Left lung (tissue), 4 donors: ENCODE measurements at regions not wholly inside any gene's neighbourhood (a gene's known extent, or its start where the extent isn't known, plus 50 kb on each side); places are given as distances from the start of the nearest gene placed in this dataset.

Experiments
- ATAC-seq: fragments of 200-7000 bp; cut with Tn5 transposase; one replicate; pipeline ENCODE4 v1.9.1; 2020; ENCODE audit warnings: moderate library complexity
- DNase-seq, 4 donors: peaks; one replicate each; pipeline ENCODE4 v3.0.0-alpha.2; 2013 to 2020
- H3K27ac ChIP-seq, 2 donors: fragments of 200-600 bp; sonication (generic) in 1 of 2; one replicate each; pipeline versions ENCODE4 v1.5.0 to v1.8.0; 2020 to 2021
- H3K27me3 ChIP-seq, 2 donors: fragments of 200-600 bp; sonication (generic) in 1 of 2; one replicate each; pipeline versions ENCODE4 v1.5.0 to v1.8.0; 2020 to 2021
- H3K36me3 ChIP-seq, 2 donors: fragments of 200-600 bp; sonication (generic) in 1 of 2; one replicate each; pipeline versions ENCODE4 v1.5.0 to v1.8.0; 2020 to 2021
- H3K4me1 ChIP-seq, 2 donors: fragments of 200-600 bp; one replicate each; pipeline ENCODE4 v1.8.0; 2021
- H3K4me3 ChIP-seq, 2 donors: fragments of 200-600 bp; sonication (generic) in 1 of 2; one replicate each; pipeline versions ENCODE4 v1.5.0 to v1.8.0; 2020 to 2021; ENCODE audit warnings: mild to moderate bottlenecking in 1 of 2
- H3K9me3 ChIP-seq, 2 donors: fragments of 200-600 bp; sonication (generic) in 1 of 2; one replicate each; pipeline versions ENCODE4 v1.5.0 to v1.8.0; 2020 to 2021
- CTCF ChIP-seq, 2 donors: fragments of 200-600 bp; sonication (generic) in 1 of 2; IDR thresholded peaks; one replicate each; pipeline versions ENCODE4 v1.5.0 to v1.8.0; 2021; ENCODE audit warnings: antibody characterized with exemption in 2 of 2
- intact Hi-C, 2 donors: fragments of 100-400 bp; cut with DNase I; formaldehyde crosslinking; loops; one replicate each; pipeline versions ENCODE4 v1.11.2 to v1.14.2; 2022
- donor health status: DM: no; HTN: yes; CAD: no.
- donor health status: DM: no; HTN: no; CAD: no.

DNA sequence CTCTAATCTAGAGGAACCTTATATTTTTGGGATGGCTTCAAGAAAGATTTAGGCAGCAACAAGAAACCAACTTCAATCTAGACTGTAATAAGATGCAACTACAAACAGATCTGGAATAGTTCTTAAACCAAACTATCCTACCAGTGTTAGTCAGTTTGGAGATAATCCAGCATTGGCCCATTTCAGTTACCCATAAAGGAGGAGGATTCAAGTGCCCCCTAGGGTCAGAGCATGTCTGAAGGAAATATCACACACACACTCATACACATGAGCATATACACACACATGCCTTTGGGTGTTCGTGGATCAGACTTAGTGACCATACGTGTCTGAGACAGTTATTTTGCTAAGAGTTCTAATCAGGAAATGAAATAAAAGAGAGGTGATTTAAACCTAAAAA is 261.2 kb downstream of the ADAMTS20 start:
- intact Hi-C loops = no loop called here
- Histone ChIP-seq H3K4me1 (peaks cover 0 to 8% of the 10 kb centered on the region in 2 donors), H3K27me3 (no peaks in the 10 kb centered on the region), H3K4me3 (no peak overlapping the region), H3K27ac (no peak overlapping the region), H3K9me3 (no peaks in the 10 kb centered on the region), H3K36me3 (no peaks in the 10 kb centered on the region)
- ATAC-seq (no peak), DNase-seq (no peak)
- no peak for TF ChIP-seq CTCF (IDR thresholded peaks at IDR 0.05)

GRCh38 chr12:43289426-43289801 is 262.6 kb downstream of the ADAMTS20 start:
- ATAC-seq = no peak
- H3K9me3 ChIP-seq = no peaks in the 10 kb centered on the region
- H3K27me3 ChIP-seq = no peaks in the 10 kb centered on the region
- no peak overlapping the region for H3K27ac ChIP-seq
- no peak for TF ChIP-seq CTCF (IDR thresholded peaks at IDR 0.05)
- peak in 2 of 4 donors; percentile 41 to 66 for DNase-seq
- no peak overlapping the region for H3K4me3 ChIP-seq
- no peaks in the 10 kb centered on the region for H3K36me3 ChIP-seq
- intact Hi-C loops = no loop called here
- peaks cover 0 to 8% of the 10 kb centered on the region in 2 donors for H3K4me1 ChIP-seq

DNA sequence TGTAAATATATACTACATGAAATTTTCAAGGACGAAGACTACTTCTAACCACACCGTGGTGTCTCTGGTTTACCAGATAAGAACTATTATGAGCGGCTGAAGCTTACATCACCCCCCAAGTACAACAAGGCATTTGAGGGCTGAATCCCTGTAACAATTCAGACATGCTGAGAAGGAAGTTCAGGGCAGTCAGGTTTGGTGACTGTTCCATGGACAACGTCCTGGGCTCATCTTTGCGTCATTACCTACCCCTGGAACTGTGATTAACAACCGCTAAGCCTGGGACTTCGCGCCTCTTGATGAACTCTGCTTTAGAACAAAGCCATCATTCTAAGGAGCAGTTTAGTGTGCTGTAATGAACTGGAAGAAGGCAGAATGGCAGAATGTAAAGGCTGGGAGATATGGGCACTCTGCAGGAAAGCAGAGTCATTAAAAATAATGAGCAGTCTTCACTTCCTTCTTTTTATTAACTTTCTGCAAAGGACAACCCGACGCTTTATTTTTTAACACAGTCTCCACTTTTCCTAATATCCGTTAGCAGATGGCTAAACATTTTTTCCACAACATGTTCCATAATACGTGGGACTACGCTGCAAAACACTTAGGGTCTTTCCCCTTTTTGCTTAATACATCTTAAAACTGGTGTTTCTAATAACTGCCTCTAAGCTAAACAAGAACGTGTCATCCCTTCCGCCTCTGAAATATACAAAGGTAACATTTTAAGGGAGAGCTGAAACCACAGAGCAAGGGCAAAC is 263.2 kb downstream of the ADAMTS20 start:
- Histone ChIP-seq H3K27me3 (no peaks in the 10 kb centered on the region), H3K4me1 (peaks cover 0 to 8% of the 10 kb centered on the region in 2 donors), H3K4me3 (no peak overlapping the region), H3K27ac (no peak overlapping the region), H3K9me3 (no peaks in the 10 kb centered on the region), H3K36me3 (no peaks in the 10 kb centered on the region)
- TF ChIP-seq CTCF (IDR thresholded peaks at IDR 0.05) = no peak
- DNase-seq (no peak), ATAC-seq (no peak)
- intact Hi-C loops = no loop called here

GRCh38 chr12:43287706-43288383 is 264.2 kb downstream of the ADAMTS20 start:
- no peak overlapping the region for H3K4me3 ChIP-seq
- TF ChIP-seq CTCF (IDR thresholded peaks at IDR 0.05) = no peak
- intact Hi-C loops = no loop called here
- H3K27ac ChIP-seq = no peak overlapping the region
- H3K27me3 ChIP-seq = no peaks in the 10 kb centered on the region
- peaks cover 0 to 7% of the 10 kb centered on the region in 2 donors for H3K4me1 ChIP-seq
- ATAC-seq = no peak
- H3K36me3 ChIP-seq = no peaks in the 10 kb centered on the region
- no peaks in the 10 kb centered on the region for H3K9me3 ChIP-seq
- peak in 2 of 4 donors; percentile 28 to 49 for DNase-seq

- Histone ChIP-seq H3K27ac (no peak overlapping the region), H3K36me3 (no peaks in the 10 kb centered on the region), H3K27me3 (no peaks in the 10 kb centered on the region), H3K9me3 (no peaks in the 10 kb centered on the region), H3K4me3 (no peak overlapping the region), H3K4me1 (peaks cover 0 to 6% of the 10 kb centered on the region in 2 donors)
- no peak for ATAC-seq
- intact Hi-C loops = no loop called here
- DNase-seq = no peak
- TF ChIP-seq CTCF (IDR thresholded peaks at IDR 0.05) = no peak
Measured at GRCh38 chr12:43286986-43287385, 265.0 kb downstream of the ADAMTS20 start.
